Activated CD8-positive, alpha-beta T cell treated with anti-CD3 and anti-CD28 coated beads, Interleukin-2, amount 10 ng/mL, durations not matched to agents 7 days and 5 days (primary cell): ENCODE measurements at regions not wholly inside any gene's neighbourhood (a gene's known extent, or its start where the extent isn't known, plus 50 kb on each side); places are given as distances from the start of the nearest gene placed in this dataset.

Experiments
- ATAC-seq: fragments of 150-1000 bp; cut with Tn5 transposase; one replicate; pipeline ENCODE4 v1.10.0; 2021; ENCODE audit warnings: moderate library complexity
- CTCF ChIA-PET: fragments of 350-600 bp; sonication (Branson Sonifier 250); formaldehyde crosslinking; loops from one replicate; lab custom pipeline; 2021; ENCODE audit warnings: antibody characterized with exemption; lab: Charles Lee
- POLR2A ChIA-PET: fragments of 350-600 bp; sonication (Branson Sonifier 250); formaldehyde crosslinking; loops from one replicate; lab custom pipeline; 2021; ENCODE audit warnings: antibody characterized with exemption; lab: Charles Lee
- DNase-seq: peaks from one replicate; pipeline ENCODE4 v3.0.0-alpha.2; 2020
- H3K27ac Mint-ChIP-seq: one replicate; pipeline ENCODE4 v1.8.0; 2021; ENCODE audit warnings: mild to moderate bottlenecking, mixed read lengths
- H3K27me3 Mint-ChIP-seq: one replicate; pipeline ENCODE4 v1.8.0; 2021; ENCODE audit warnings: low read depth, mixed read lengths
- H3K36me3 Mint-ChIP-seq: one replicate; pipeline ENCODE4 v1.8.0; 2021; ENCODE audit warnings: low read depth, mixed read lengths
- H3K4me1 Mint-ChIP-seq: one replicate; pipeline ENCODE4 v1.8.0; 2021; ENCODE audit warnings: low read depth, mixed read lengths
- H3K4me3 Mint-ChIP-seq: one replicate; pipeline ENCODE4 v1.8.0; 2021; ENCODE audit warnings: mild to moderate bottlenecking, mixed read lengths
- H3K9me3 Mint-ChIP-seq: one replicate; pipeline ENCODE4 v1.8.0; 2022; ENCODE audit warnings: mixed read lengths; ENCODE audit not compliant: insufficient read depth

GRCh38 chr17:73723317-73723716 is 79.1 kb upstream of the SDK2 start:
- Mint-ChIP-seq H3K27ac (no peak overlapping the region), H3K27me3 (peaks cover 10% of the 10 kb centered on the region), H3K9me3 (no peaks in the 10 kb centered on the region), H3K36me3 (peaks cover 3% of the 10 kb centered on the region), H3K4me3 (no peak overlapping the region), H3K4me1 (peaks cover 39% of the 10 kb centered on the region)
- no peak for ATAC-seq
- DNase-seq: no peak
- ChIA-PET CTCF (interaction anchor here (1.6 to 1.7 kb wide), 2 partner anchors 13 to 14 kb away, joined by 6 to 15 read pairs; no protein-coding TSS in a partner anchor), POLR2A (interaction anchor here (1.7 kb wide), 1 partner anchor 8 kb away, joined by 5 read pairs; no protein-coding TSS in a partner anchor)

DNA sequence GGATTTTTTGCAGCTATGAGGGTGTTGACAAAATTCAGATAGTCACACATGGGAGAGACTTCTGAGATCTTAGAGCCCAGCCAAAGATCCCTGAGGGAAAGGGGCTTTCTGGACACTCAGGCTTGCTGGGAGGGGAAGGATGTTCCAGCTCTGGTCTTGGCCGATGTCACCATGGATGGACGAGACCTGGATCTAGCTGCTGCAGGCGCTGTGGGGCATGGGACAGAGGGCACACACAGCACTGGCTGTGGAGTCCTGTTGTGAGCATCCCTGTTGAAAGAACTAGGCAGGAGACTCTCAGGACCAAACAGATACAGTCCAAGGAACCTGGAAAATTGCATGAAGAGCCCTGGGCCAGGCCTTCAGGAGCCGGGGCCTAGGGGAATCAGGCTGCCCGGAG is 80.1 kb upstream of the SDK2 start:
- no peak overlapping the region for H3K4me3 Mint-ChIP-seq
- H3K27me3 Mint-ChIP-seq: peaks cover 7% of the 10 kb centered on the region
- ChIA-PET CTCF (interaction anchor here (1.6 kb wide), 1 partner anchor 15 kb away, joined by 6 read pairs; no protein-coding TSS in a partner anchor), POLR2A (interaction anchor here (0.6 kb wide), 1 partner anchor 116 kb away, joined by 3 read pairs; no protein-coding TSS in a partner anchor)
- peaks cover 1% of the 10 kb centered on the region for H3K9me3 Mint-ChIP-seq
- DNase-seq (no peak), ATAC-seq (no peak)
- peaks cover 33% of the 10 kb centered on the region for H3K4me1 Mint-ChIP-seq
- no peak overlapping the region for H3K27ac Mint-ChIP-seq
- H3K36me3 Mint-ChIP-seq: peaks cover 3% of the 10 kb centered on the region

GRCh38 chr17:73724990-73725389 is 80.7 kb upstream of the SDK2 start:
- Mint-ChIP-seq H3K4me1 (peaks cover 29% of the 10 kb centered on the region), H3K4me3 (no peak overlapping the region), H3K9me3 (peaks cover 6% of the 10 kb centered on the region), H3K27ac (no peak overlapping the region), H3K36me3 (peaks cover 3% of the 10 kb centered on the region), H3K27me3 (peaks cover 9% of the 10 kb centered on the region)
- ATAC-seq: no peak
- CTCF ChIA-PET: interaction anchor here (1.3 to 1.6 kb wide), 2 partner anchors 15 to 295 kb away, joined by 6 read pairs; no protein-coding TSS in a partner anchor
- no peak for DNase-seq
- POLR2A ChIA-PET: no interaction called here

- POLR2A ChIA-PET: no interaction called here
- H3K4me3 Mint-ChIP-seq: no peak overlapping the region
- H3K27me3 Mint-ChIP-seq: peaks cover 9% of the 10 kb centered on the region
- no peak for DNase-seq
- ATAC-seq: no peak
- H3K4me1 Mint-ChIP-seq: peaks cover 20% of the 10 kb centered on the region
- H3K27ac Mint-ChIP-seq: no peak overlapping the region
- CTCF ChIA-PET: interaction anchor here (1.3 kb wide), 1 partner anchor 296 kb away, joined by 6 read pairs; no protein-coding TSS in a partner anchor
- H3K36me3 Mint-ChIP-seq: peaks cover 2% of the 10 kb centered on the region
- peaks cover 8% of the 10 kb centered on the region for H3K9me3 Mint-ChIP-seq
Observed at GRCh38 chr17:73725794-73726515, 81.7 kb upstream of the SDK2 start.

DNA sequence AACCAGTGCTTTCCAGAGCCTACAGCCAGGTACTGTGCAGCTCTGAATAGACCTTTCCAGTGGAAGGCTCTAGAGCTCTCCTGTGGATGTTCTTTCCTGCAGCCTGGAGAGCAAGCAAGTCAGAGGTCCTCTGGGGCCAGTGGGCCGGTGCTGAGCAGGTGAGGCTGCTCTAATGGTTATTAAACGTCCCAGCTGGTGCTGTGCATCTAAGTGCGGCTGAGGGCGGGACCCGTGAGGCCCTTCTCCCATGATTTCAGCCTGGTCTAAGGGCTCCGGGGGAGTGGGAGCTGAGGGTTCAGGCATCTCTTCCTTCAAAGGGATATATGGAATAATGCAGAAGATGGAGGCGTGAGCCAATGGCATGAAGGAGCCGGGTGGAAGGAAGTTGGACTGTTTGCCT is 83.7 kb upstream of the SDK2 start:
- no peak overlapping the region for H3K27ac Mint-ChIP-seq
- no peak for ATAC-seq
- H3K36me3 Mint-ChIP-seq: no peaks in the 10 kb centered on the region
- CTCF ChIA-PET: no interaction called here
- H3K4me3 Mint-ChIP-seq: no peak overlapping the region
- H3K9me3 Mint-ChIP-seq: peaks cover 19% of the 10 kb centered on the region
- H3K27me3 Mint-ChIP-seq: peaks cover 9% of the 10 kb centered on the region
- H3K4me1 Mint-ChIP-seq: peaks cover 4% of the 10 kb centered on the region
- no peak for DNase-seq
- POLR2A ChIA-PET: interaction anchor here (0.6 kb wide), 1 partner anchor 83 kb away, joined by 4 read pairs; no protein-coding TSS in a partner anchor

- peaks cover 19% of the 10 kb centered on the region for H3K9me3 Mint-ChIP-seq
- ATAC-seq: no peak
- no peaks in the 10 kb centered on the region for H3K36me3 Mint-ChIP-seq
- ChIA-PET POLR2A (no interaction called here), CTCF (no interaction called here)
- no peaks in the 10 kb centered on the region for H3K4me1 Mint-ChIP-seq
- peaks cover 8% of the 10 kb centered on the region for H3K27me3 Mint-ChIP-seq
- no peak for DNase-seq
- H3K4me3 Mint-ChIP-seq: no peak overlapping the region
- H3K27ac Mint-ChIP-seq: no peak overlapping the region
Observed at GRCh38 chr17:73729101-73729500, 84.9 kb upstream of the SDK2 start.

- no peak overlapping the region for H3K4me3 Mint-ChIP-seq
- H3K27me3 Mint-ChIP-seq: peaks cover 10% of the 10 kb centered on the region
- ATAC-seq: no peak
- ChIA-PET CTCF (no interaction called here), POLR2A (interaction anchor here (1.0 kb wide), 1 partner anchor 9 kb away, joined by 5 read pairs; no protein-coding TSS in a partner anchor)
- H3K9me3 Mint-ChIP-seq: peaks cover 19% of the 10 kb centered on the region
- H3K36me3 Mint-ChIP-seq: no peaks in the 10 kb centered on the region
- no peak overlapping the region for H3K27ac Mint-ChIP-seq
- H3K4me1 Mint-ChIP-seq: no peaks in the 10 kb centered on the region
- DNase-seq: no peak
Observed at GRCh38 chr17:73731733-73732132, 87.5 kb upstream of the SDK2 start.

DNA sequence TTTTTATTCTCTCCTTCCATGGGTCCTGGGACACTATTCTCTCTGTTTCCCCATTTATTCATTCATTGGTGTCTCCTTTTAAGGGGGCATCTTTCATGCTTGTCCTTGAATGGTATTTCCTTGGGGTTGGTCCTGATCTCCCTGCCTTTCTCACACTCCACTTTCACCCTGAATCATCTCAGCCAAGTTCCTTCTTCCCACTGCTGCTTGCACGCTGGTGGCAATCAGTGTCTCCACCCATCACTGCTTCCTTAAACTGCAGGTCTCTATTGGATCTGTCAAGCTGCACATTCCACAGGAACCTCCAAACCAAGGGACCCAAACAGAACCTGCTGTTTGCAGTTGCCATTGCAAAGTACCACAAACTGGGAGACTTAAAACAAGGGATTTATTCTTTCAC is 89.3 kb upstream of the SDK2 start:
- Mint-ChIP-seq H3K4me1 (no peaks in the 10 kb centered on the region), H3K9me3 (peaks cover 19% of the 10 kb centered on the region), H3K27me3 (peaks cover 10% of the 10 kb centered on the region), H3K4me3 (no peak overlapping the region), H3K27ac (no peak overlapping the region), H3K36me3 (no peaks in the 10 kb centered on the region)
- ATAC-seq (no peak), DNase-seq (no peak)
- POLR2A ChIA-PET: no interaction called here
- CTCF ChIA-PET: no interaction called here

DNA sequence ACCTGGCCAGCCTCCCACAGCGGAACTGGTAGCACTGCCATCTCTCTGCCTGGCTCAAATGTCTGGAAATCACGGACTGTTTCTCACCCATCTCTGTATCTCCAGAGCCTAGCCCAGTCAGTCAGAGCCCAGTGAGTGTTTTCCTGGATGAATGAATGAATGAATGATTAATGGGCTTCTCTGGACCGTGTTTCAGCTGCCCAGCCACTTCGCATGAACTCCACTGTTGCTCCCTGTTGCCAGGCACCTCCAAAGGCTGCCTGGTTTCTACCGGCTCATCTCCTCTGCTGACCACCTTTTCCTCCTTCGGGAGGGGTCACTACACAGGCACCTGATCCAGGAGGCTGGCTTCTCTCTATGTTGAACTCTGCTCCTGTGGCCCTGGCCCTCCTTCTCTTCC is 91.0 kb upstream of the SDK2 start:
- no peak for ATAC-seq
- H3K27me3 Mint-ChIP-seq: peaks cover 11% of the 10 kb centered on the region
- DNase-seq: no peak
- peaks cover 13% of the 10 kb centered on the region for H3K9me3 Mint-ChIP-seq
- POLR2A ChIA-PET: no interaction called here
- H3K4me3 Mint-ChIP-seq: no peak overlapping the region
- no peaks in the 10 kb centered on the region for H3K36me3 Mint-ChIP-seq
- no peaks in the 10 kb centered on the region for H3K4me1 Mint-ChIP-seq
- no peak overlapping the region for H3K27ac Mint-ChIP-seq
- CTCF ChIA-PET: interaction anchor here (0.9 to 1.7 kb wide), 2 partner anchors 22 to 26 kb away, joined by 3 to 4 read pairs; no protein-coding TSS in a partner anchor

DNA sequence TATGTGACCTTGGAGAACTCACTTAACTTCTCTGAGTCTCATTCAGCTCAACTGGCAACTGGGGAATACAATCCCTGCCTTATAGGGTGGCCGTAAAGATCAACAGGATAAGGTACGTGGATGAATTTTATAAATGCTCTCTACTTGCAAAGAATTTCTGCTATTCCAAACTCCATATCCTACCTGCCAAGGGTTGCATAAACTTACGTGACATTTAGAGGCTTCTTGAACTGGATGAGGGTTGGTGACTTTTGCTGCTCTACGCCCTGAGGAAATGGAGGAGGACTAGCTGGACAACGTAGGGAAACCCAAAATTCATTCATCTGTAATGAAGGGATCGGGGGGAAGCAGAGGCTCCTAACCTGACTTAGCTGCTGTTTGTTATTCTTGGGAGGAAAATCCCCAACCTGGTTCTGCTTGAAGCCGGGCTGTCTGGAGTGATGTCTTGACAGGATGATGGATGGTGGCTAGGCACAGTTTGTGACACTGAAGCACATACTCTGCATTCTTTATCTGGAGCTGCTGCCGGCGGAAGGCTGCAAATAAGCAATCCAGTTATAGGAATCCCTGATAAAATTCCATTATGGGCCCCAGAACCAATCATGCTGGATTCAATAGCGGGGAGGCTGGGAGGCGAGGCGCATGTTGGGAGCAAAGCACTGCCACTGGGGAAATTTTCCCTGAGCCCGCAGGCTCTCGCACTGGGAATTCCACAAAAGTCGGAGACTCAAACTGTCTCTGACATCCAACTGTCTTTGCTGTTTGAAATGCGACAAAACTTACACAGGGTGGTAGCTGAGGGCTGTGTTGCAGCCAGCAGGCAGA is 94.7 kb upstream of the SDK2 start:
- no peak for DNase-seq
- Mint-ChIP-seq H3K4me3 (no peak overlapping the region), H3K4me1 (no peaks in the 10 kb centered on the region), H3K27ac (no peak overlapping the region), H3K9me3 (no peaks in the 10 kb centered on the region), H3K36me3 (no peaks in the 10 kb centered on the region), H3K27me3 (peaks cover 8% of the 10 kb centered on the region)
- CTCF ChIA-PET: interaction anchor here (0.6 kb wide), 1 partner anchor 34 kb away, joined by 3 read pairs; no protein-coding TSS in a partner anchor
- POLR2A ChIA-PET: no interaction called here
- no peak for ATAC-seq

- ChIA-PET POLR2A (no interaction called here), CTCF (no interaction called here)
- ATAC-seq (no peak), DNase-seq (no peak)
- Mint-ChIP-seq H3K9me3 (no peaks in the 10 kb centered on the region), H3K36me3 (no peaks in the 10 kb centered on the region), H3K27ac (no peak overlapping the region), H3K27me3 (peaks cover 4% of the 10 kb centered on the region), H3K4me3 (no peak overlapping the region), H3K4me1 (no peaks in the 10 kb centered on the region)
Observed at GRCh38 chr17:73740370-73740769, 96.1 kb upstream of the SDK2 start.
